Lower lobe of right lung (tissue), 2 donors: ENCODE measurements at regions not wholly inside any gene's neighbourhood (a gene's known extent, or its start where the extent isn't known, plus 50 kb on each side); places are given as distances from the start of the nearest gene placed in this dataset.

Source experiments
- ATAC-seq, 2 donors: fragments of 200-7000 bp; cut with Tn5 transposase; one replicate each; pipeline ENCODE4 v1.9.1; 2020 to 2022; ENCODE audit warnings: mild to moderate bottlenecking in 2 of 2, moderate library complexity in 2 of 2
- DNase-seq: peaks from one replicate; pipeline ENCODE4 v3.0.0-alpha.2; 2020
- H3K27ac ChIP-seq: fragments of 200-600 bp; one replicate; pipeline ENCODE4 v1.8.0; 2022
- H3K27me3 ChIP-seq: fragments of 200-600 bp; one replicate; pipeline ENCODE4 v1.8.0; 2022; ENCODE audit warnings: low read depth
- H3K36me3 ChIP-seq: fragments of 200-600 bp; one replicate; pipeline ENCODE4 v1.8.0; 2022; ENCODE audit warnings: mild to moderate bottlenecking
- H3K4me1 ChIP-seq: fragments of 200-600 bp; one replicate; pipeline ENCODE4 v1.8.0; 2022
- H3K4me3 ChIP-seq: fragments of 200-600 bp; one replicate; pipeline ENCODE4 v1.8.0; 2022; ENCODE audit warnings: mild to moderate bottlenecking
- H3K9me3 ChIP-seq: fragments of 200-600 bp; one replicate; pipeline ENCODE4 v1.8.0; 2022
- intact Hi-C: fragments of 100-400 bp; cut with DNase I; formaldehyde crosslinking; loops from one replicate; pipeline ENCODE4 v1.11.0; 2022
- TF ChIP-seq, protein P1 (sequence below): fragments of 200-600 bp; IDR thresholded peaks from one replicate; pipeline ENCODE4 v1.8.0; 2022; ENCODE audit warnings: antibody characterized with exemption, mild to moderate bottlenecking
- donor health status: DM: no; HTN: yes; CAD: no; lungs with severe emphysema.

DNA sequence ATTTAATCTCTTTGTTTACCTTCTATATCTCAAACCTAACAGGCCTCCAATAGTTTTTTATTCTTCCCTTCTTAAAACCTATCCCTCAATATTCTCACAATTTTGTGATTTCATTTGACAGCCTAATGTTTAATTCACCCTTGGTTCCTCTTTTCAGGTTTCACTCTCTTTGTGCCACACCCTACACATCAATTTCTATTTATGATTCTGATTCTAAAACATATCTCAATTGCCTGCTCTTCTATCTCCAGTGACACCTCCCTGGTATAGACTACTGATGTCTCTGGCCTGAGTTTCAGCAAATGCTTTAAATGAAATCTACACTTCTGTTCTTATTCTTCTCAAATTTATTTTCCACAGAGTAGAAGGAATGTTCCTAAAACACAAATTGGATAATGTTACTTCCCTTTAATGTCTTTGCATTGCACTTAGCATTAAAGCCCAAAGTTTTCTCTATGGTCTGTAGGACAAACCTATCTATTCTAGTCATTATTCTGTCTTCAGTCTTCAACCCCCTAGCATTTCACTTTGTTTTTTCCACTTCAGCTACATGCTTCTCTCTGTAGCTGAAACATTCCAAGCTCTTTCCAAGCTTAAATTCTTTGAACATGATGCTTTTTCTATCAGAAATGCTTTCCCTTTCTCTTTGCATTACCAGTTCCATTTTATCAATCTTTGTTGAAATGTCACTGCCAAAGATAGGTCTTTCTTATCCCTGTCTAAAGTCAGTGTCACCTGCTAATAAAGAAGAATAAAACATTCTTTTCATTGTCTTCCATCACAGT, 622.0 kb downstream of the CENPC start:
- DNase-seq (no peak), ATAC-seq (no peak)
- no peaks in the 10 kb centered on the region for H3K36me3 ChIP-seq
- TF ChIP-seq, protein P1, sequence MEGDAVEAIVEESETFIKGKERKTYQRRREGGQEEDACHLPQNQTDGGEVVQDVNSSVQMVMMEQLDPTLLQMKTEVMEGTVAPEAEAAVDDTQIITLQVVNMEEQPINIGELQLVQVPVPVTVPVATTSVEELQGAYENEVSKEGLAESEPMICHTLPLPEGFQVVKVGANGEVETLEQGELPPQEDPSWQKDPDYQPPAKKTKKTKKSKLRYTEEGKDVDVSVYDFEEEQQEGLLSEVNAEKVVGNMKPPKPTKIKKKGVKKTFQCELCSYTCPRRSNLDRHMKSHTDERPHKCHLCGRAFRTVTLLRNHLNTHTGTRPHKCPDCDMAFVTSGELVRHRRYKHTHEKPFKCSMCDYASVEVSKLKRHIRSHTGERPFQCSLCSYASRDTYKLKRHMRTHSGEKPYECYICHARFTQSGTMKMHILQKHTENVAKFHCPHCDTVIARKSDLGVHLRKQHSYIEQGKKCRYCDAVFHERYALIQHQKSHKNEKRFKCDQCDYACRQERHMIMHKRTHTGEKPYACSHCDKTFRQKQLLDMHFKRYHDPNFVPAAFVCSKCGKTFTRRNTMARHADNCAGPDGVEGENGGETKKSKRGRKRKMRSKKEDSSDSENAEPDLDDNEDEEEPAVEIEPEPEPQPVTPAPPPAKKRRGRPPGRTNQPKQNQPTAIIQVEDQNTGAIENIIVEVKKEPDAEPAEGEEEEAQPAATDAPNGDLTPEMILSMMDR = no peak
- H3K4me1 ChIP-seq = no peaks in the 10 kb centered on the region
- no peaks in the 10 kb centered on the region for H3K9me3 ChIP-seq
- intact Hi-C loops = no loop called here
- H3K27ac ChIP-seq = no peak overlapping the region
- H3K27me3 ChIP-seq = no peaks in the 10 kb centered on the region
- H3K4me3 ChIP-seq = no peak overlapping the region

DNA sequence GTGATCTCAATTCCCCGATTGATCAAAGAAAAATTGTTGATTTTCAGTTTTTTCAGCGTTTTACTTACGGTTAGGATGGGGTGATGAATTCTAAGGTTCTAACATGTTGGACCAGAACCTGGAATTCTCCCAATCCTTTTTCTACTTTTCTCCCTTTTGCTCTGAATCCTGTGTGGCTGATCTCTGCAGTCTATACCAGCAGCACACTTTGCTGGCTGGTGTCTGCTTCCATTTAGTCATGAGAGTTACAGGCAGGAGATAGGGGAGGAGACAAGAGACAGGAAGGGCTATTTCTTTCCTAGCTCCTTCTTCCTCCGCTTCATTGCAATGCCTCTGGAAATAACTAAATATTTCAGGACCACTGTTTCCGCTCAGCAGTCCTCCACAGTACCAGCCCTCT, 623.9 kb downstream of the CENPC start:
- no peaks in the 10 kb centered on the region for H3K4me1 ChIP-seq
- no peaks in the 10 kb centered on the region for H3K27me3 ChIP-seq
- no peaks in the 10 kb centered on the region for H3K9me3 ChIP-seq
- no peaks in the 10 kb centered on the region for H3K36me3 ChIP-seq
- TF ChIP-seq, protein P1 = no peak
- intact Hi-C loops = no loop called here
- H3K27ac ChIP-seq = no peak overlapping the region
- no peak overlapping the region for H3K4me3 ChIP-seq
- ATAC-seq (no peak), DNase-seq (no peak)

GRCh38 chr4:66920514-66920913, 624.8 kb downstream of the CENPC start:
- intact Hi-C loops = no loop called here
- no peak for DNase-seq
- Histone ChIP-seq H3K9me3 (no peaks in the 10 kb centered on the region), H3K36me3 (no peaks in the 10 kb centered on the region), H3K4me1 (no peaks in the 10 kb centered on the region), H3K27me3 (no peaks in the 10 kb centered on the region), H3K27ac (no peak overlapping the region), H3K4me3 (no peak overlapping the region)
- no peak for ATAC-seq
- TF ChIP-seq, protein P1 = no peak

DNA sequence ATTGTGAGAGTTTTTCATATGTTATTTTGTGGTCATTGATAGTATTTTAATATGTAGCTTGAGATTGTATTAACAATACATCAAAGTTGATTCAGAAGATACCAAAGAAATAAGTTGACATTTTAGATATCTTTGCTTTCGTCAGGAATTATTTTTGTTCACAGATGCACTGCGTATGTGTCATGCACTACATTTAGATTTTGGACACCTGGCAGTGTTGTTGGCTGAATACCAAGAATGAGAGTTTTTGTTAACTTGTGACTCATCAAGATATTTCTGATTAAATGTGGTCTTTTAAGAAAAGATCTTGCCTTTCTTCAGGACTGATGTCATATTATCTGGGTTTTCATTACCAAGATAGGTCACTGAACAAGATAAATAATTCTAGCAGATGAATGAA, 633.4 kb downstream of the CENPC start:
- DNase-seq (no peak), ATAC-seq (no peak)
- no peaks in the 10 kb centered on the region for H3K4me1 ChIP-seq
- no peak overlapping the region for H3K4me3 ChIP-seq
- intact Hi-C loops = no loop called here
- no peak overlapping the region for H3K27ac ChIP-seq
- H3K9me3 ChIP-seq = no peaks in the 10 kb centered on the region
- no peaks in the 10 kb centered on the region for H3K36me3 ChIP-seq
- TF ChIP-seq, protein P1 = no peak
- H3K27me3 ChIP-seq = no peaks in the 10 kb centered on the region

DNA sequence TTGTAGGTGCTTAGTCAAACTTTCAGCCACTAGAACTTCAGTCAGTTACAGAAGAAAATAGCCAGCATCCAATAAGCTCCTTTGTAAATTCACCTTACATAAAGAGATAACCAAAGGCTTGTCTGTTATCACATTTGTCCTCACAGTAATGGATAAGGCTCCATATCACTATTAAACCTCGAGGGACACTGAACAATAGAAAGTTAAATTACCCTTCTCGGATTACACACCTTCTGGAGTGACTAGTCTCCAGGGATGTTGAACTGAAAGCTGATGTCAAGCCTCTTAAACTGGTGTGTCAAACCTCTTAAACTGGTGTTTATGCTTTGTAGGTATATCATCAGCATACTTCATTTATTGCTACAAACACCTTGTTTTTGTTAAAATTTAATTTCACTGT, 639.0 kb downstream of the CENPC start:
- Histone ChIP-seq H3K27me3 (no peaks in the 10 kb centered on the region), H3K4me1 (no peaks in the 10 kb centered on the region), H3K4me3 (no peak overlapping the region), H3K27ac (no peak overlapping the region), H3K36me3 (no peaks in the 10 kb centered on the region), H3K9me3 (no peaks in the 10 kb centered on the region)
- TF ChIP-seq, protein P1 = no peak
- DNase-seq (no peak), ATAC-seq (no peak)
- intact Hi-C loops = no loop called here
